ENCODE measurements at regions not wholly inside any gene's neighbourhood (a gene's known extent, or its start where the extent isn't known, plus 50 kb on each side); places are given as distances from the start of the nearest gene placed in this dataset.

- TF ChIP-seq POLR2A (IDR thresholded peaks at IDR 0.05; ENCODE audit: control extremely low read depth in 1 of 2, low read depth in 2 of 2, low read length in 2 of 2): no peak
- TF ChIP-seq RAD21 (IDR thresholded peaks at IDR 0.05 in 1 of 2, conservative IDR thresholded peaks at IDR 0.05 in 1 of 2; ENCODE audit: low read depth in 2 of 2, low read length in 2 of 2): no peak
- no peak for TF ChIP-seq SIN3A (conservative IDR thresholded peaks at IDR 0.05 in 1 of 2, IDR thresholded peaks at IDR 0.05 in 1 of 2; ENCODE audit: low read depth in 1 of 2, low read length in 2 of 2)
- TF ChIP-seq EZH2 (IDR thresholded peaks at IDR 0.05; ENCODE audit: low read depth, low read length, severe bottlenecking): no peak
- TF ChIP-seq ATF2 (IDR thresholded peaks at IDR 0.05; ENCODE audit: low read length): no peak
- TF ChIP-seq SP4 (IDR thresholded peaks at IDR 0.05; ENCODE audit: low read length): no peak
- TF ChIP-seq GABPA (IDR thresholded peaks at IDR 0.05; ENCODE audit: borderline replicate concordance, insufficient read depth, low read length): no peak
- TF ChIP-seq CTCF (IDR thresholded peaks at IDR 0.05; ENCODE audit: control extremely low read depth in 1 of 3, insufficient read depth in 1 of 3, low read depth in 1 of 3, low read length in 3 of 3): no peak
- no peak for TF ChIP-seq TCF12 (IDR thresholded peaks at IDR 0.05; ENCODE audit: low read depth, low read length)
- TF ChIP-seq USF2 (IDR thresholded peaks at IDR 0.05; ENCODE audit: low read length): no peak
- no peak for TF ChIP-seq POLR2AphosphoS5 (IDR thresholded peaks at IDR 0.05; ENCODE audit: low read depth, low read length)
- no peak for TF ChIP-seq ATF3 (IDR thresholded peaks at IDR 0.05; ENCODE audit: insufficient read depth, low read depth, low read length)
Measured at GRCh38 chr17:68141050-68141449, 105.5 kb downstream of the KPNA2 start.

All from H1 (cell line).